Fibroblast of lung (primary cell): ENCODE measurements at regions not wholly inside any gene's neighbourhood (a gene's known extent, or its start where the extent isn't known, plus 50 kb on each side); places are given as distances from the start of the nearest gene placed in this dataset.

Source experiments
- EZH2 ChIP-seq: IDR thresholded peaks from 2 replicates; pipeline ENCODE4 v1.5.1; 2012; ENCODE audit warnings: low read length, control low read depth, mild to moderate bottlenecking; ENCODE audit errors: missing control alignments
- TF ChIP-seq, protein P1 (sequence below), 2 donors: IDR thresholded peaks in 1 of 2; conservative IDR thresholded peaks in 1 of 2; 1 replicate in 1 of 2; 2 replicates in 1 of 2; pipeline ENCODE4 v1.5.1; 2011 to 2012; ENCODE audit warnings: low read length in 2 of 2, control low read depth in 1 of 2, inconsistent platforms in 1 of 2, low read depth in 1 of 2, mild to moderate bottlenecking in 1 of 2

DNA sequence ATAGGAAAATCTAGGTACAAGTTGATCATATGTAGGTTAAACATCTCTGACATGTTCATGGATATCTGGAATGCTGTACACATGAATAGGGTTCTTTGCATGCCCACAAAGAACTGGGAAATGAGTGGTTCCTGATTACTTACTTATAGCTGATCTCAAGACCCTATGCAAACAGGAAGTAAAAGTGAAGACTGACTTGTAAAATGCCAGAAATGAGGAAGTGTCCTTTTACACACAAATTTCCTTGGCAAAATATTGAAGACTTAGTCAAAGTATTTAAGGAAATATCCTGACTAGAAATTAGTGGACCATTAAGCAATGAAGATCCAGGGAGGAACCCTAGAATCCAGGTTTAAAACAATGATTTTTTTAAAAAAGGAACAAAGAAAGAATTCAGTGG, 203.7 kb upstream of the DLGAP1 start:
- TF ChIP-seq, protein P1, sequence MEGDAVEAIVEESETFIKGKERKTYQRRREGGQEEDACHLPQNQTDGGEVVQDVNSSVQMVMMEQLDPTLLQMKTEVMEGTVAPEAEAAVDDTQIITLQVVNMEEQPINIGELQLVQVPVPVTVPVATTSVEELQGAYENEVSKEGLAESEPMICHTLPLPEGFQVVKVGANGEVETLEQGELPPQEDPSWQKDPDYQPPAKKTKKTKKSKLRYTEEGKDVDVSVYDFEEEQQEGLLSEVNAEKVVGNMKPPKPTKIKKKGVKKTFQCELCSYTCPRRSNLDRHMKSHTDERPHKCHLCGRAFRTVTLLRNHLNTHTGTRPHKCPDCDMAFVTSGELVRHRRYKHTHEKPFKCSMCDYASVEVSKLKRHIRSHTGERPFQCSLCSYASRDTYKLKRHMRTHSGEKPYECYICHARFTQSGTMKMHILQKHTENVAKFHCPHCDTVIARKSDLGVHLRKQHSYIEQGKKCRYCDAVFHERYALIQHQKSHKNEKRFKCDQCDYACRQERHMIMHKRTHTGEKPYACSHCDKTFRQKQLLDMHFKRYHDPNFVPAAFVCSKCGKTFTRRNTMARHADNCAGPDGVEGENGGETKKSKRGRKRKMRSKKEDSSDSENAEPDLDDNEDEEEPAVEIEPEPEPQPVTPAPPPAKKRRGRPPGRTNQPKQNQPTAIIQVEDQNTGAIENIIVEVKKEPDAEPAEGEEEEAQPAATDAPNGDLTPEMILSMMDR (conservative IDR thresholded peaks at IDR 0.05 in 1 of 2, IDR thresholded peaks at IDR 0.05 in 1 of 2; ENCODE audit: low read depth in 1 of 2, low read length in 2 of 2), result no peak
- no peak for TF ChIP-seq EZH2
